Stomach smooth muscle (tissue), 2 donors: ENCODE measurements at regions not wholly inside any gene's neighbourhood (a gene's known extent, or its start where the extent isn't known, plus 50 kb on each side); places are given as distances from the start of the nearest gene placed in this dataset.
"Not testable (repeated sequence)": the region's sequence is repeated elsewhere in the genome, so short reads cannot be mapped to it uniquely, and the experiment has no call there.

Source experiments
- H3K27ac ChIP-seq: one replicate; pipeline ENCODE4 v1.7.0; 2013; ENCODE audit warnings: mild to moderate bottlenecking, low read length, inconsistent platforms
- H3K27me3 ChIP-seq, 2 donors: one replicate each; pipeline ENCODE4 v1.7.0; 2013; ENCODE audit warnings: low read length in 2 of 2; ENCODE audit not compliant: insufficient read depth in 2 of 2, control insufficient read depth in 1 of 2
- H3K36me3 ChIP-seq, 2 donors: one replicate each; pipeline ENCODE4 v1.7.0; 2013; ENCODE audit warnings: low read length in 2 of 2; ENCODE audit not compliant: control insufficient read depth in 2 of 2, insufficient read depth in 2 of 2
- H3K4me1 ChIP-seq: one replicate; pipeline ENCODE4 v1.7.0; 2013; ENCODE audit warnings: low read length; ENCODE audit not compliant: control insufficient read depth, insufficient read depth
- H3K4me3 ChIP-seq, 2 donors: one replicate each; pipeline ENCODE4 v1.7.0; 2013; ENCODE audit warnings: low read length in 2 of 2
- H3K9ac ChIP-seq, 2 donors: one replicate each; pipeline ENCODE4 v1.7.0; 2013; ENCODE audit warnings: low read length in 2 of 2, mild to moderate bottlenecking in 1 of 2
- H3K9me3 ChIP-seq, 2 donors: one replicate each; pipeline ENCODE4 v1.7.0; 2013; ENCODE audit warnings: low read length in 2 of 2; ENCODE audit not compliant: control insufficient read depth in 2 of 2
- donor health status: healthy.
- donor health status: Pancreatic carcinoma.

DNA sequence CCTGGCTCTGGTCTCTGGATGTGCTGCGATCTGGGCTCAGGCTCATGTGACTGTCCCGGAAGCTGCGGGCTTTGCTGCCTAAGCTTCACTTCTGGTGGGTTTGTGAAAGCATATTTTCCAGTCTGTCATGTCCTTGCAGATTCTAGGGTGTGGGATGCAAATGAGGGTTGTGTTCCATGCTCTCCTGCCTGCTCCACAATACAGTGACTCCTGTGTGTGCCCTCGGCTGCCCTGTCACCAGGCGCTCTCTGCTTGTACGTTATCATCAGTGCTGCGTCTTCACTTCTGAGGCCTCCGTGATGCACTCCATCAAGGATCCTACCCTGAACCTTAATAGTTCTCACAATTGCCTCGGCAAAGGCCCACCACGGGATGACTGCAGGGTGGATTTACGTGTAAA, 84.2 kb downstream of the TTLL2 start:
- Histone ChIP-seq H3K27me3 (peaks cover 2 to 4% of the 10 kb centered on the region in 2 donors), H3K9me3 (no peaks in the 10 kb centered on the region), H3K4me1 (no peaks in the 10 kb centered on the region), H3K4me3 (no peak overlapping the region), H3K36me3 (no peaks in the 10 kb centered on the region), H3K9ac (no peak overlapping the region), H3K27ac (no peak overlapping the region)

DNA sequence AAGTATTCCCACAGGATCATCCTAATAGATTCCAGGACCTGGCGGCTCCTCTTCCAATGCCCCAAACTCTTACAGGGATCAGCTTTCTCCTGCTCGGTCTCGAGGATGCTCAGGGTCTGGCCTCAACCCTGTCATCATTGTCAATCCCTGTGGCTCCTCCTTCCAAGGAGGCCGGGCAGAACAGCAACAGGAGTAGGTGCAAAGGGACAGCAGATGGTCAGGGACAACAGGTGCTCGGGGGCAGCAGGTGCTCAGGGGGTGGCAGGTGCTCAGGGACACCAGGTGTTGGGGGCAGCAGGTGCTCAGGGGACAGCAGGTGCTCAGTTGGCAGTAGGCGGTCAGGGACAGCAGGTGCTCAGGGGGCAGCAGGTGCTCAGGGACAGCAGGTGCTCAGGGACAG, 84.8 kb downstream of the TTLL2 start:
- Histone ChIP-seq H3K4me1 (no peaks in the 10 kb centered on the region), H3K27me3 (peaks cover 2 to 4% of the 10 kb centered on the region in 2 donors), H3K9ac (no peak overlapping the region), H3K4me3 (no peak overlapping the region), H3K36me3 (no peaks in the 10 kb centered on the region), H3K27ac (no peak overlapping the region), H3K9me3 (no peaks in the 10 kb centered on the region)

DNA sequence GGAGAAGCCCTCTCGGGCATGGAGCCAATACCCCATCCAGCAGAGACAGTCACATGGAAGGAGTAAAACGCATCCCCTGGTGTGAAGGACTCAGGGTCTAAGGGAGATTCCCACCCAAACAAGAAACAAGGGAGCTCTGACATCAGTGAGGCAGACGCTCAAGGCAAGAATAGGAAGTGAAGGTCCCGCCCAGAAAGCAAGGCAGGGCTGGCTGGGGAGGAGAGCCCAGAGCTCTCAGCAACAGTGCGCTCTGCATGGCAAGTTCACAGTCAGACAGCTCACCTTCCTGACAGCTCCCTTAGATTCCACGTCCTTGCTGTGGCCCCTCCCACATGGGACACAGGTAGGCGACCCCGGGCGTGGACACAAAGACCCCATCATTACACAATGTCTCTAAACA, 85.6 kb downstream of the TTLL2 start:
- no peaks in the 10 kb centered on the region for H3K27me3 ChIP-seq
- H3K4me3 ChIP-seq, result no peak overlapping the region
- H3K36me3 ChIP-seq, result no peaks in the 10 kb centered on the region
- H3K27ac ChIP-seq, result no peak overlapping the region
- no peak overlapping the region for H3K9ac ChIP-seq
- H3K4me1 ChIP-seq, result no peaks in the 10 kb centered on the region
- H3K9me3 ChIP-seq, result no peaks in the 10 kb centered on the region

DNA sequence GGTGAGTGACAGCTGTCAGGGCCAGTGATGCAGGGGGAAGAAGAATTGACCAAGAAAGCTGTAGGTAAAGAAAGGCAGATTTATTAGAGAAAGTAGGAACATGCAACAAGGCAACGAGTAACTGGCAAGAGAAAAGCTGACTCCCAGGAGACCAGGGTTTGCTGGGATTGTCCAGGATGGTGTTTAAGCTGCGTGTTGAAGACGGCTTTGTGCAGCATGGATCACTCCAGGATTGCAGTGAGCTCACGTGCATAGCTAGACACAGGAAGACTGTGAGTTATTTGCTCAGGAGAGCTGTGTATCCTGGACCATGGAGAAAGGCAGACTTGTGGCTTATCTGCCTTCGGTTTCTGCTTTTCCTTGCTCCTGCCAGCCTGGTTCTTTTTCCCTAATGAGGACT, 87.6 kb downstream of the TTLL2 start:
- Histone ChIP-seq H3K4me3 (no peak overlapping the region), H3K9ac (no peak overlapping the region), H3K4me1 (no peaks in the 10 kb centered on the region), H3K27me3 (no peaks in the 10 kb centered on the region), H3K9me3 (no peaks in the 10 kb centered on the region), H3K27ac (no peak overlapping the region), H3K36me3 (no peaks in the 10 kb centered on the region)

- Histone ChIP-seq H3K9me3 (no peaks in the 10 kb centered on the region), H3K9ac (no peak overlapping the region), H3K27ac (no peak overlapping the region), H3K4me3 (no peak overlapping the region), H3K36me3 (no peaks in the 10 kb centered on the region), H3K27me3 (peaks cover 2 to 3% of the 10 kb centered on the region in 2 donors), H3K4me1 (no peaks in the 10 kb centered on the region)
Measured at GRCh38 chr6:167415441-167415961, 90.6 kb downstream of the TTLL2 start.

GRCh38 chr6:167416676-167417430, 92.0 kb downstream of the TTLL2 start:
- no peaks in the 10 kb centered on the region for H3K9me3 ChIP-seq
- no peaks in the 10 kb centered on the region for H3K4me1 ChIP-seq
- H3K36me3 ChIP-seq, result no peaks in the 10 kb centered on the region
- no peak overlapping the region for H3K4me3 ChIP-seq
- no peak overlapping the region for H3K27ac ChIP-seq
- no peak overlapping the region for H3K9ac ChIP-seq
- peaks cover 2 to 6% of the 10 kb centered on the region in 2 donors for H3K27me3 ChIP-seq

GRCh38 chr6:167420177-167420576, 95.3 kb downstream of the TTLL2 start:
- H3K27ac ChIP-seq, result no peak overlapping the region
- H3K9me3 ChIP-seq, result no peaks in the 10 kb centered on the region
- no peaks in the 10 kb centered on the region for H3K36me3 ChIP-seq
- no peak overlapping the region for H3K9ac ChIP-seq
- no peaks in the 10 kb centered on the region for H3K4me1 ChIP-seq
- H3K4me3 ChIP-seq, result no peak overlapping the region
- H3K27me3 ChIP-seq, result peaks cover 2 to 6% of the 10 kb centered on the region in 2 donors

GRCh38 chr6:167420858-167421766, 96.2 kb downstream of the TTLL2 start:
- H3K27ac ChIP-seq, result no peak overlapping the region
- H3K9ac ChIP-seq, result no peak overlapping the region
- H3K4me3 ChIP-seq, result no peak overlapping the region
- peaks cover 2 to 6% of the 10 kb centered on the region in 2 donors for H3K27me3 ChIP-seq
- no peaks in the 10 kb centered on the region for H3K9me3 ChIP-seq
- no peaks in the 10 kb centered on the region for H3K36me3 ChIP-seq
- H3K4me1 ChIP-seq, result no peaks in the 10 kb centered on the region

DNA sequence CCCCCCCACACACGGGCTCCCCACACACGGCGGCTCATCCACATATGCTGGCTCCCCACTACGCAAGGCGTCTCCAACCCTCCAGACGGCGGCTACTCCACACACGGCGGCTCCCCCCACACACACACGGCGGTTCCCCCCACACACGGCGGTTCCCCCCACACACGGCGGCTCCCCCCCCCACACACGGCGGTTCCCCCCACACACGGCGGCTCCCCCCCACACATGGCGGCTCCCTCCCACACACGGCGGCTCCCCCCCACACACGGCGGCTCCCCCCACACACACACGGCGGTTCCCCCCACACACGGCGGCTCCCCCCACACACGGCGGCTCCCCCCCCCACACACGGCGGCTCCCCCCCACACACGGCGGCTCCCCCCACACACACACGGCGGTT, 97.1 kb downstream of the TTLL2 start:
- H3K27me3 ChIP-seq, H3K9ac ChIP-seq, H3K4me1 ChIP-seq, H3K9me3 ChIP-seq, H3K36me3 ChIP-seq, H3K27ac ChIP-seq, H3K4me3 ChIP-seq: not testable (repeated sequence)

DNA sequence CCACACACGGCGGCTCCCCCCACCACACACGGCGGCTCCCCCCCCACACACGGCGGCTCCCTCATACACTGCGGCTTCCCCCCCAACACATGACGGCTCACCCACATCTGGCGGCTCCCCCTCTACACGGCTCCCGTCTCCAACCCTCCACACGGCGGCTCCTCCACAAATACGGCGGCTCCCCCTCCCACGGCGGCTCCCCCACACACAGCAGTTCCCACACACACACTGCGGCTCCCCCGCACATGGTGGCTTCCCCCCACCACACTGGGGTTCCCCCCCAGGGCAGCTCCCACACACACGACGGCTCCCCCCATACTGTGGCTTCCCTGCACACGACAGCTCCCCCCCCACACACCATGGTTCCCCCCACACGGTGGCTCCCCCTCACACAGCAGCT, 98.0 kb downstream of the TTLL2 start:
- H3K9ac ChIP-seq, result no peak overlapping the region
- H3K4me1 ChIP-seq, result no peaks in the 10 kb centered on the region
- H3K4me3 ChIP-seq, result no peak overlapping the region
- H3K27ac ChIP-seq, result no peak overlapping the region
- peaks cover 2 to 6% of the 10 kb centered on the region in 2 donors for H3K27me3 ChIP-seq
- H3K9me3 ChIP-seq, result no peaks in the 10 kb centered on the region
- no peaks in the 10 kb centered on the region for H3K36me3 ChIP-seq
